H9 (cell line): ENCODE measurements at regions not wholly inside any gene's neighbourhood (a gene's known extent, or its start where the extent isn't known, plus 50 kb on each side); places are given as distances from the start of the nearest gene placed in this dataset.

Experiments used
- DNase-seq: peaks from one replicate; pipeline ENCODE4 v3.0.0-alpha.2; 2017
- H2AFZ ChIP-seq: one replicate; pipeline ENCODE4 v1.6.1; 2013; ENCODE audit warnings: mild to moderate bottlenecking, low read length, control low read depth, moderate library complexity
- H2AK5ac ChIP-seq: 2 replicates; pipeline ENCODE4 v1.6.1; 2013; ENCODE audit warnings: low read length, control low read depth, mixed read lengths; ENCODE audit not compliant: insufficient read length
- H2BK120ac ChIP-seq: one replicate; pipeline ENCODE4 v1.6.1; 2013; ENCODE audit warnings: low read depth, mild to moderate bottlenecking, low read length, control low read depth, inconsistent platforms; ENCODE audit not compliant: poor library complexity, severe bottlenecking
- H2BK12ac ChIP-seq: 2 replicates; pipeline ENCODE4 v1.6.1; 2013; ENCODE audit warnings: low read length, control low read depth, mixed read lengths, low read depth; ENCODE audit not compliant: insufficient read length
- H2BK15ac ChIP-seq: 2 replicates; pipeline ENCODE4 v1.6.1; 2013; ENCODE audit warnings: low read depth, low read length, control low read depth
- H2BK20ac ChIP-seq: one replicate; pipeline ENCODE4 v1.6.1; 2013; ENCODE audit warnings: low read depth, mild to moderate bottlenecking, low read length, control low read depth, inconsistent platforms; ENCODE audit not compliant: poor library complexity, severe bottlenecking
- H2BK5ac ChIP-seq: 2 replicates; pipeline ENCODE4 v1.6.1; 2013; ENCODE audit warnings: low read length, control low read depth, mixed read lengths; ENCODE audit not compliant: insufficient read length
- H3K14ac ChIP-seq: 2 replicates; pipeline ENCODE4 v1.6.1; 2013; ENCODE audit warnings: low read length, control low read depth; ENCODE audit not compliant: insufficient read depth
- H3K18ac ChIP-seq: 2 replicates; pipeline ENCODE4 v1.6.1; 2013; ENCODE audit warnings: low read depth, mild to moderate bottlenecking, mixed read lengths, low read length, control low read depth; ENCODE audit not compliant: insufficient read length
- H3K23ac ChIP-seq: 2 replicates; pipeline ENCODE4 v1.6.1; 2013; ENCODE audit warnings: low read length, control low read depth, mixed read lengths, low read depth; ENCODE audit not compliant: insufficient read length
- H3K23me2 ChIP-seq: 2 replicates; pipeline ENCODE4 v1.6.1; 2013; ENCODE audit warnings: low read depth, mild to moderate bottlenecking, mixed read lengths, low read length, control low read depth; ENCODE audit not compliant: insufficient read length, poor library complexity, severe bottlenecking
- H3K27ac ChIP-seq: 2 replicates; pipeline ENCODE4 v1.5.1; 2013; ENCODE audit warnings: low read length, control low read depth, mixed read lengths, low read depth; ENCODE audit not compliant: insufficient read length
- H3K27me3 ChIP-seq: 2 replicates; pipeline ENCODE4 v1.6.1; 2013; ENCODE audit warnings: low read length, control low read depth, inconsistent platforms; ENCODE audit not compliant: insufficient read depth
- H3K4ac ChIP-seq: 2 replicates; pipeline ENCODE4 v1.6.1; 2013; ENCODE audit warnings: low read depth, mild to moderate bottlenecking, control low read depth, inconsistent platforms, low read length, moderate library complexity
- H3K4me1 ChIP-seq: 2 replicates; pipeline ENCODE4 v1.6.1; 2013; ENCODE audit warnings: low read length, control low read depth, inconsistent platforms; ENCODE audit not compliant: insufficient read depth
- H3K4me2 ChIP-seq: 2 replicates; pipeline ENCODE4 v1.6.1; 2013; ENCODE audit warnings: low read length, control low read depth, mixed read lengths; ENCODE audit not compliant: insufficient read length, insufficient read depth
- H3K56ac ChIP-seq: 2 replicates; pipeline ENCODE4 v1.6.1; 2013; ENCODE audit warnings: low read depth, mild to moderate bottlenecking, mixed read lengths, low read length, control low read depth; ENCODE audit not compliant: insufficient read length
- H3K79me1 ChIP-seq: 2 replicates; pipeline ENCODE4 v1.6.1; 2013; ENCODE audit warnings: low read depth, mild to moderate bottlenecking, moderate library complexity, low read length, control low read depth, inconsistent platforms; ENCODE audit not compliant: insufficient read depth, poor library complexity, severe bottlenecking
- H3K79me2 ChIP-seq: 2 replicates; pipeline ENCODE4 v1.6.1; 2013; ENCODE audit warnings: low read length, control low read depth, inconsistent platforms; ENCODE audit not compliant: insufficient read depth
- H3K9ac ChIP-seq: 2 replicates; pipeline ENCODE4 v1.6.1; 2013; ENCODE audit warnings: low read length, control low read depth, mixed read lengths; ENCODE audit not compliant: insufficient read length; ENCODE audit errors: extremely low read depth
- H3K9me3 ChIP-seq: one replicate; pipeline ENCODE4 v1.6.1; 2013; ENCODE audit warnings: low read depth, low read length, inconsistent platforms; ENCODE audit not compliant: control insufficient read depth
- H3T11ph ChIP-seq: one replicate; pipeline ENCODE4 v1.6.1; 2013; ENCODE audit warnings: mild to moderate bottlenecking, low read length, control low read depth, inconsistent platforms
- H4K20me1 ChIP-seq: one replicate; pipeline ENCODE4 v1.6.1; 2013; ENCODE audit not compliant: control insufficient read depth, insufficient read length, insufficient read depth
- H4K5ac ChIP-seq: 2 replicates; pipeline ENCODE4 v1.6.1; 2013; ENCODE audit warnings: low read depth, mild to moderate bottlenecking, mixed read lengths, low read length, control low read depth; ENCODE audit not compliant: insufficient read length
- H4K8ac ChIP-seq: replicated peaks from 2 replicates; pipeline ENCODE4 v1.6.1; 2013; ENCODE audit warnings: low read length, control low read depth, mixed read lengths, low read depth; ENCODE audit not compliant: insufficient read length
- H4K91ac ChIP-seq: 2 replicates; pipeline ENCODE4 v1.6.1; 2013; ENCODE audit warnings: low read depth, mild to moderate bottlenecking, moderate library complexity, mixed read lengths, low read length, control low read depth; ENCODE audit not compliant: insufficient read length
- H3K27ac Mint-ChIP-seq, 3 experiments: 2 replicates in 2 of 3; 3 replicates in 1 of 3; pipeline ENCODE4 v1.8.0; 2020 to 2021; ENCODE audit warnings: mixed read lengths in 3 of 3, mild to moderate bottlenecking in 1 of 3, moderate library complexity in 1 of 3
- H3K27me3 Mint-ChIP-seq: 2 replicates; pipeline ENCODE4 v1.8.0; 2021; ENCODE audit warnings: low read depth, mild to moderate bottlenecking, moderate library complexity, mixed read lengths
- H3K36me3 Mint-ChIP-seq, 3 experiments: 2 replicates in 2 of 3; 3 replicates in 1 of 3; pipeline ENCODE4 v1.8.0; 2020 to 2021; ENCODE audit warnings: low read depth in 3 of 3, mixed read lengths in 3 of 3; ENCODE audit not compliant: insufficient read depth in 1 of 3
- H3K4me1 Mint-ChIP-seq, 2 experiments: 2 replicates each; pipeline ENCODE4 v1.8.0; 2020; ENCODE audit warnings: mixed read lengths in 2 of 2
- H3K4me3 Mint-ChIP-seq, 2 experiments: 2 replicates in 1 of 2; 3 replicates in 1 of 2; pipeline ENCODE4 v1.8.0; 2020 to 2021; ENCODE audit warnings: mild to moderate bottlenecking in 2 of 2, mixed read lengths in 2 of 2, moderate library complexity in 1 of 2
- H3K9me3 Mint-ChIP-seq, 2 experiments: 2 replicates in 1 of 2; 3 replicates in 1 of 2; pipeline ENCODE4 v1.8.0; 2020; ENCODE audit warnings: mild to moderate bottlenecking in 2 of 2, mixed read lengths in 2 of 2, moderate library complexity in 1 of 2
- WGBS: extraction: QIAGEN DNeasy Blood & Tissue Kit; methylation state at CpG from one replicate; pipeline ENCODE4 v1.1.7; 2013; ENCODE audit warnings: missing lambda C conversion rate, low lambda C conversion rate, mixed read lengths; ENCODE audit not compliant: insufficient read length; ENCODE audit errors: extremely low coverage; 5-methylcytosine and 5-hydroxymethylcytosine counted together
- TF ChIP-seq, protein P1 (sequence below): fragments of 200-600 bp; sonication (generic); conservative IDR thresholded peaks from 3 replicates; pipeline ENCODE4 v1.8.0; 2021; ENCODE audit warnings: antibody characterized with exemption, mild to moderate bottlenecking

DNA sequence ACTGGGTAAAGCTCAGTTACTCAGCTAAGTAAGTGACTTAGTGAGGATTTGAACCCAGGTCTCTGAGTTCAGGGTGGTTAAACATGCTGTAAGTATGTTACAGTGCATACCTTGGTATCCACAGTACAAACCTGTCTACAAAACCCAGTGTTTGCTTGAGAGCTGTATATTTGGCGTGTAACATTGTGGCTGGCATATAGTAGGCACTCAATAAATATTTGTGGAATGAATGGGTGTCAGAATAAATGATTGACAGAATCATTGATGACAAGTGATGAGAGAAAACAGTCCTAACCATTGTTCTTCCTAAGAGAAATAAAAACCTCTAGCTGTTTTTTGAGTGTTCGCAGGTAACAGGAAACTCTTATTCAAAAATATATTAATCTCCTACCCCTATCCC is 79.7 kb upstream of the BCOR start:
- H3K4me3 Mint-ChIP-seq = peak overlapping the region; percentile 69 to 78; a peak in 3 of 5 replicates
- no peak overlapping the region for H2BK5ac ChIP-seq
- H3K23me2 ChIP-seq = peaks cover 22% of the 10 kb centered on the region
- no peak overlapping the region for H2BK120ac ChIP-seq
- no peak overlapping the region for H4K8ac ChIP-seq
- no peak for DNase-seq
- H4K5ac ChIP-seq = no peak overlapping the region
- H3K4me1 ChIP-seq = no peaks in the 10 kb centered on the region; the same call in none of the 2 replicates
- WGBS = no CpG with 5 or more reads among the region's 2 CpGs
- H3K27me3 Mint-ChIP-seq = peaks cover 49% of the 10 kb centered on the region
- H3K27ac ChIP-seq = no peak overlapping the region
- H4K20me1 ChIP-seq = no peaks in the 10 kb centered on the region
- peaks cover 11% of the 10 kb centered on the region; the same call in 1 of the 2 replicates for H3K27me3 ChIP-seq
- peak overlapping the region; percentile 94 for H3K4me2 ChIP-seq
- no peak overlapping the region for H2BK20ac ChIP-seq
- H3K27ac Mint-ChIP-seq = no peak overlapping the region
- H2AFZ ChIP-seq = no peak overlapping the region
- H3K36me3 Mint-ChIP-seq = peaks cover 4 to 9% (median 7%) of the 10 kb centered on the region in 3 experiments; a peak in 6 of 7 replicates
- H4K91ac ChIP-seq = no peak overlapping the region
- no peaks in the 10 kb centered on the region for H3K79me2 ChIP-seq
- no peak overlapping the region for H2AK5ac ChIP-seq
- no peak overlapping the region for H3K9ac ChIP-seq
- H2BK15ac ChIP-seq = no peak overlapping the region
- H3T11ph ChIP-seq = no peak overlapping the region
- peaks cover 49 to 55% of the 10 kb centered on the region in 2 experiments for H3K9me3 Mint-ChIP-seq
- H3K23ac ChIP-seq = no peak overlapping the region
- TF ChIP-seq, protein P1, sequence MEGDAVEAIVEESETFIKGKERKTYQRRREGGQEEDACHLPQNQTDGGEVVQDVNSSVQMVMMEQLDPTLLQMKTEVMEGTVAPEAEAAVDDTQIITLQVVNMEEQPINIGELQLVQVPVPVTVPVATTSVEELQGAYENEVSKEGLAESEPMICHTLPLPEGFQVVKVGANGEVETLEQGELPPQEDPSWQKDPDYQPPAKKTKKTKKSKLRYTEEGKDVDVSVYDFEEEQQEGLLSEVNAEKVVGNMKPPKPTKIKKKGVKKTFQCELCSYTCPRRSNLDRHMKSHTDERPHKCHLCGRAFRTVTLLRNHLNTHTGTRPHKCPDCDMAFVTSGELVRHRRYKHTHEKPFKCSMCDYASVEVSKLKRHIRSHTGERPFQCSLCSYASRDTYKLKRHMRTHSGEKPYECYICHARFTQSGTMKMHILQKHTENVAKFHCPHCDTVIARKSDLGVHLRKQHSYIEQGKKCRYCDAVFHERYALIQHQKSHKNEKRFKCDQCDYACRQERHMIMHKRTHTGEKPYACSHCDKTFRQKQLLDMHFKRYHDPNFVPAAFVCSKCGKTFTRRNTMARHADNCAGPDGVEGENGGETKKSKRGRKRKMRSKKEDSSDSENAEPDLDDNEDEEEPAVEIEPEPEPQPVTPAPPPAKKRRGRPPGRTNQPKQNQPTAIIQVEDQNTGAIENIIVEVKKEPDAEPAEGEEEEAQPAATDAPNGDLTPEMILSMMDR = no peak
- peak overlapping the region; percentile 30 for H3K56ac ChIP-seq
- H3K4me1 Mint-ChIP-seq = peaks cover 20 to 21% of the 10 kb centered on the region in 2 experiments
- no peak overlapping the region for H3K4ac ChIP-seq
- no peak overlapping the region for H3K14ac ChIP-seq
- no peak overlapping the region for H2BK12ac ChIP-seq
- no peak overlapping the region for H3K18ac ChIP-seq
- H3K9me3 ChIP-seq = no peaks in the 10 kb centered on the region
- H3K79me1 ChIP-seq = no peaks in the 10 kb centered on the region
